H1 (cell line): ENCODE measurements at regions not wholly inside any gene's neighbourhood (a gene's known extent, or its start where the extent isn't known, plus 50 kb on each side); places are given as distances from the start of the nearest gene placed in this dataset.

Experiments
- CTCF ChIA-PET: fragments of 300-600 bp; sonication (Branson Sonifier 250); formaldehyde crosslinking; loops from one replicate; lab custom pipeline; 2021; ENCODE audit not compliant: partially characterized antibody; lab: Charles Lee
- POLR2A ChIA-PET: fragments of 300-600 bp; sonication (Branson Sonifier 250); formaldehyde crosslinking; loops from one replicate; lab custom pipeline; 2021; ENCODE audit warnings: inconsistent platforms; ENCODE audit not compliant: partially characterized antibody; lab: Charles Lee
- DNase-seq, 2 experiments: peaks; one replicate each; pipeline versions ENCODE4 v3.0.0 to v3.0.0-alpha.2; 2010 to 2022; ENCODE audit warnings: low spot score in 2 of 2, low read depth in 1 of 2, mixed read lengths in 1 of 2
- FAIRE-seq: peaks from 2 replicates; lab custom pipeline; 2011; peaks lifted over from hg19 to GRCh38; lab: Jason Lieb, UNC
- H2AFZ ChIP-seq: 2 replicates; pipeline ENCODE4 v1.8.1; 2012; ENCODE audit warnings: low read length, inconsistent platforms
- H2AK5ac ChIP-seq: 2 replicates; pipeline ENCODE4 v1.6.1; 2013; ENCODE audit warnings: low read depth, low read length
- H2BK120ac ChIP-seq: replicated peaks from 2 replicates; pipeline ENCODE3; 2013; ENCODE audit warnings: low read depth, low read length, inconsistent platforms
- H2BK12ac ChIP-seq: 2 replicates; pipeline ENCODE4 v1.6.1; 2013; ENCODE audit warnings: low read depth, low read length
- H2BK15ac ChIP-seq: 2 replicates; pipeline ENCODE4 v1.6.1; 2013; ENCODE audit warnings: low read length
- H2BK20ac ChIP-seq: 2 replicates; pipeline ENCODE4 v1.6.1; 2013; ENCODE audit warnings: low read length
- H2BK5ac ChIP-seq: 2 replicates; pipeline ENCODE4 v1.6.1; 2013; ENCODE audit warnings: low read depth, low read length
- H3K14ac ChIP-seq: 2 replicates; pipeline ENCODE4 v1.6.1; 2013; ENCODE audit warnings: inconsistent platforms; ENCODE audit not compliant: insufficient read length
- H3K18ac ChIP-seq: 2 replicates; pipeline ENCODE4 v1.6.1; 2013; ENCODE audit warnings: low read length; ENCODE audit errors: extremely low read depth
- H3K23ac ChIP-seq: 2 replicates; pipeline ENCODE4 v1.6.1; 2013; ENCODE audit warnings: inconsistent platforms; ENCODE audit not compliant: insufficient read length
- H3K23me2 ChIP-seq: 2 replicates; pipeline ENCODE4 v1.6.1; 2013; ENCODE audit warnings: low read depth, low read length
- H3K27ac ChIP-seq: 2 replicates; pipeline ENCODE4 v1.6.1; 2011; ENCODE audit warnings: low read depth, low read length, inconsistent platforms
- H3K27me3 ChIP-seq, 4 experiments: replicated peaks in 1 of 4; 1 replicate in 1 of 4; 2 replicates in 3 of 4; pipeline versions ENCODE4 v1.6.1 to v1.8.1; 2011 to 2013; ENCODE audit warnings: low read length in 3 of 4, mild to moderate bottlenecking in 3 of 4, inconsistent platforms in 2 of 4, mixed read lengths in 2 of 4, moderate library complexity in 1 of 4; ENCODE audit not compliant: control insufficient read depth in 3 of 4, insufficient read depth in 3 of 4; ENCODE audit errors: extremely low read depth in 1 of 4
- H3K36me3 ChIP-seq, 4 experiments: 2 replicates each; pipeline versions ENCODE4 v1.6.1 to v1.8.1; 2011 to 2013; ENCODE audit warnings: mild to moderate bottlenecking in 4 of 4, low read length in 3 of 4, moderate library complexity in 2 of 4, control low read depth in 1 of 4, inconsistent platforms in 1 of 4; ENCODE audit not compliant: insufficient read depth in 4 of 4, control insufficient read depth in 2 of 4
- H3K4ac ChIP-seq: replicated peaks from 2 replicates; pipeline ENCODE3; 2013; ENCODE audit warnings: low read length, low read depth, mixed read lengths, inconsistent platforms; ENCODE audit not compliant: insufficient read length
- H3K4me1 ChIP-seq, 4 experiments: replicated peaks in 1 of 4; 1 replicate in 1 of 4; 2 replicates in 3 of 4; pipeline versions ENCODE4 v1.6.1 to v1.8.1; 2011 to 2013; ENCODE audit warnings: low read length in 3 of 4, inconsistent platforms in 2 of 4, mixed read lengths in 1 of 4; ENCODE audit not compliant: insufficient read depth in 4 of 4, control insufficient read depth in 3 of 4
- H3K4me2 ChIP-seq, 2 experiments: 2 replicates each; pipeline versions ENCODE4 v1.6.1 to v1.8.1; 2011 to 2013; ENCODE audit warnings: low read depth in 2 of 2, low read length in 2 of 2, control low read depth in 1 of 2, inconsistent platforms in 1 of 2, mild to moderate bottlenecking in 1 of 2; ENCODE audit not compliant: insufficient read depth in 1 of 2
- H3K4me3 ChIP-seq, 4 experiments: fragments of 200-600, 300-600 bp in 1 of 4; sonication (generic), shearing (Covaris generic), sonication (Bioruptor Twin) in 1 of 4; 2 replicates each; pipeline versions ENCODE4 v1.5.1 to v1.8.1; 2011 to 2016; ENCODE audit warnings: low read length in 4 of 4, low read depth in 3 of 4, control low read depth in 2 of 4, inconsistent platforms in 2 of 4, mild to moderate bottlenecking in 2 of 4, mixed read lengths in 1 of 4, moderate library complexity in 1 of 4; ENCODE audit not compliant: insufficient read depth in 2 of 4; ENCODE audit errors: extremely low read depth in 1 of 4
- H3K56ac ChIP-seq: replicated peaks from 2 replicates; pipeline ENCODE3; 2013; ENCODE audit warnings: low read depth, mild to moderate bottlenecking, mixed read lengths, low read length, inconsistent platforms; ENCODE audit not compliant: insufficient read length
- H3K79me1 ChIP-seq: 2 replicates; pipeline ENCODE4 v1.6.1; 2013; ENCODE audit warnings: low read depth, low read length, control low read depth
- H3K79me2 ChIP-seq, 2 experiments: 2 replicates each; pipeline versions ENCODE4 v1.6.1 to v1.8.1; 2012 to 2013; ENCODE audit warnings: low read length in 2 of 2, mild to moderate bottlenecking in 2 of 2, inconsistent platforms in 1 of 2; ENCODE audit not compliant: insufficient read depth in 2 of 2, control insufficient read depth in 1 of 2
- H3K9ac ChIP-seq, 4 experiments: replicated peaks in 1 of 4; 1 replicate in 1 of 4; 2 replicates in 3 of 4; pipeline versions ENCODE4 v1.6.1 to v1.8.1; 2011 to 2013; ENCODE audit warnings: low read depth in 3 of 4, low read length in 3 of 4, control low read depth in 2 of 4, mild to moderate bottlenecking in 2 of 4, moderate library complexity in 2 of 4, inconsistent platforms in 1 of 4; ENCODE audit errors: extremely low read depth in 1 of 4
- H3K9me3 ChIP-seq, 2 experiments: 2 replicates each; pipeline versions ENCODE4 v1.6.1 to v1.8.1; 2012 to 2013; ENCODE audit warnings: mild to moderate bottlenecking in 2 of 2, moderate library complexity in 2 of 2, control low read depth in 1 of 2, inconsistent platforms in 1 of 2, low read depth in 1 of 2, low read length in 1 of 2, mixed read lengths in 1 of 2; ENCODE audit not compliant: insufficient read depth in 2 of 2
- H4K20me1 ChIP-seq, 2 experiments: replicated peaks in 1 of 2; 2 replicates each; pipeline versions ENCODE3 to v1.8.1; 2011 to 2013; ENCODE audit warnings: inconsistent platforms in 2 of 2, low read length in 2 of 2, mild to moderate bottlenecking in 1 of 2; ENCODE audit not compliant: insufficient read depth in 2 of 2, control insufficient read depth in 1 of 2
- H4K5ac ChIP-seq: 2 replicates; pipeline ENCODE4 v1.6.1; 2013; ENCODE audit warnings: low read length, low read depth, mixed read lengths, inconsistent platforms; ENCODE audit not compliant: insufficient read length
- H4K8ac ChIP-seq: 2 replicates; pipeline ENCODE4 v1.8.0; 2013; ENCODE audit warnings: mild to moderate bottlenecking, moderate library complexity, low read length, inconsistent platforms; ENCODE audit not compliant: insufficient read depth; ENCODE audit errors: extremely low read depth
- H4K91ac ChIP-seq: replicated peaks from 2 replicates; pipeline ENCODE3; 2013; ENCODE audit warnings: low read length, mixed read lengths, inconsistent platforms; ENCODE audit not compliant: insufficient read length
- TBP ChIP-seq: IDR thresholded peaks from 2 replicates; pipeline ENCODE4 v1.6.1; 2011; ENCODE audit warnings: low read depth, low read length, improper control_type of control experiment
- TCF12 ChIP-seq: IDR thresholded peaks from 2 replicates; pipeline ENCODE4 v1.6.1; 2011; ENCODE audit warnings: low read depth, mild to moderate bottlenecking, low read length
- USF2 ChIP-seq: IDR thresholded peaks from 2 replicates; pipeline ENCODE4 v1.6.1; 2011; ENCODE audit warnings: low read length, improper control_type of control experiment
- WGBS, 2 experiments: shearing (Covaris generic) in 1 of 2; methylation state at CpG; one replicate each; pipeline versions ENCODE4 v1.1.6 to v1.1.7; 2013 to 2015; ENCODE audit warnings: low lambda C conversion rate in 2 of 2, mixed read lengths in 2 of 2, inconsistent platforms in 1 of 2, low coverage in 1 of 2, missing lambda C conversion rate in 1 of 2; ENCODE audit not compliant: insufficient replicate concordance in 2 of 2, insufficient coverage in 1 of 2, insufficient read length in 1 of 2; ENCODE audit errors: extremely low coverage in 1 of 2, missing lambda C conversion rate in 1 of 2; 5-methylcytosine and 5-hydroxymethylcytosine counted together

- no peak overlapping the region for H3K4ac ChIP-seq
- H4K91ac ChIP-seq: no peak overlapping the region
- H3K4me2 ChIP-seq: no peak overlapping the region
- no peak overlapping the region for H4K5ac ChIP-seq
- H2BK12ac ChIP-seq: no peak overlapping the region
- no peak overlapping the region for H3K56ac ChIP-seq
- no peak overlapping the region for H3K14ac ChIP-seq
- no peak overlapping the region for H2AK5ac ChIP-seq
- no peak overlapping the region for H3K18ac ChIP-seq
- H3K79me2 ChIP-seq: no peaks in the 10 kb centered on the region
- H3K4me1 ChIP-seq: no peaks in the 10 kb centered on the region
- no peaks in the 10 kb centered on the region for H4K20me1 ChIP-seq
- H3K9ac ChIP-seq: no peak overlapping the region
- no peaks in the 10 kb centered on the region for H3K36me3 ChIP-seq
- no peaks in the 10 kb centered on the region for H3K9me3 ChIP-seq
- H2BK5ac ChIP-seq: no peak overlapping the region
- DNase-seq (no peak), FAIRE-seq (no peak)
- no peaks in the 10 kb centered on the region for H3K27me3 ChIP-seq
- no peak overlapping the region for H4K8ac ChIP-seq
- H2BK15ac ChIP-seq: no peak overlapping the region
- WGBS, 2 experiments: 79% methylated on average over 2 of the region's 2 CpGs; no CpG with 5 or more reads in 1 of the 2 experiments
- CTCF ChIA-PET: no interaction called here
- no peak overlapping the region for H3K23ac ChIP-seq
- TF ChIP-seq USF2 (no peak), TBP (no peak), TCF12 (no peak)
- POLR2A ChIA-PET: interaction anchor here (0.9 kb wide), 1 partner anchor 13 kb away, joined by 3 read pairs; no protein-coding TSS in a partner anchor
- H3K27ac ChIP-seq: no peak overlapping the region
- no peaks in the 10 kb centered on the region for H3K79me1 ChIP-seq
- H3K23me2 ChIP-seq: no peaks in the 10 kb centered on the region
- no peak overlapping the region for H2BK20ac ChIP-seq
- no peak overlapping the region for H2AFZ ChIP-seq
- H3K4me3 ChIP-seq: no peak overlapping the region
- H2BK120ac ChIP-seq: no peak overlapping the region
Measured at GRCh38 chr10:121049489-121049888, 198.3 kb downstream of the WDR11 start.
